D721Med (cell line): ENCODE measurements at regions not wholly inside any gene's neighbourhood (a gene's known extent, or its start where the extent isn't known, plus 50 kb on each side); places are given as distances from the start of the nearest gene placed in this dataset.

Experiments used
- DNase-seq: peaks from one replicate; pipeline ENCODE4 v3.0.0; 2011; ENCODE audit warnings: low spot score; ENCODE audit not compliant: insufficient read length
- FAIRE-seq: peaks from 2 replicates; lab custom pipeline; 2011; peaks lifted over from hg19 to GRCh38; lab: Jason Lieb, UNC
- CTCF ChIP-seq: IDR thresholded peaks from 2 replicates; pipeline ENCODE4 v1.5.1; 2012; ENCODE audit warnings: mild to moderate bottlenecking, control low read depth; ENCODE audit not compliant: insufficient read depth; ENCODE audit errors: missing control alignments

GRCh38 chr5:102638912-102639652 lies 116.0 kb upstream of the PAM start:
- DNase-seq (no peak), FAIRE-seq (no peak)
- no peak for TF ChIP-seq CTCF

GRCh38 chr5:102649731-102650130 lies 105.4 kb upstream of the PAM start:
- FAIRE-seq: no peak
- no peak for DNase-seq
- TF ChIP-seq CTCF: no peak

DNA sequence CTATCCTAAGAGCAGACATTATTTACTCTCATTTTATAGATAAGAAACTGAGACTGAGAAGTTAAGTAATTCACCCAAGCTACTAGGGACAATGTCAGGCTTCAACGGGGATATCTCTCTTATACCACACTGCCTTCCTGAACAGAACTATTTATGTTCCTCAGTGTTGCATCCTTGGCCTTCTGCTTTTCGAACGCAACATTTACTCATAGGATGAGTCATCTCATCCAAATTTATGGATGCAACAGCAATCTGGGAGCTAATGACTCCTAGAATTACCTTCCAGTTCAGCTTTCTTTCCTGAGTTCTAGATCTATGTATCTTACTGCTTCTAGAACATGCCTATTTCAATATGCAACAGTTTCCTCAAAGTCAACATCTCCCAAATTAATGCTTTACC lies 103.6 kb upstream of the PAM start:
- FAIRE-seq (no peak), DNase-seq (no peak)
- no peak for TF ChIP-seq CTCF

- no peak for TF ChIP-seq CTCF
- no peak for DNase-seq
- FAIRE-seq: no peak
Observed at GRCh38 chr5:102654559-102655349, 100.4 kb upstream of the PAM start.

GRCh38 chr5:102659151-102659550 lies 96.0 kb upstream of the PAM start:
- no peak for TF ChIP-seq CTCF
- no peak for FAIRE-seq
- no peak for DNase-seq

- DNase-seq (no peak), FAIRE-seq (no peak)
- no peak for TF ChIP-seq CTCF
Observed at GRCh38 chr5:102660111-102660510, 95.0 kb upstream of the PAM start.
